IMR-90 (cell line): ENCODE measurements at regions not wholly inside any gene's neighbourhood (a gene's known extent, or its start where the extent isn't known, plus 50 kb on each side); places are given as distances from the start of the nearest gene placed in this dataset.

Source experiments
- ATAC-seq: fragments of 200-7000 bp; cut with Tn5 transposase; 2 replicates; pipeline ENCODE4 v1.9.1; 2020; ENCODE audit warnings: low read depth, mild to moderate bottlenecking, moderate library complexity
- BruUV-seq: library from RNA; stranded (reverse); fragments of 400-500 nt; replicated peaks from 2 replicates; lab custom pipeline; 2021; lab: Mats Ljungman, UMichigan
- CTCF ChIA-PET: fragments of 300-600 bp; formaldehyde crosslinking; extraction: SDS; loops from one replicate; lab custom pipeline; 2021; ENCODE audit warnings: antibody characterized with exemption; lab: Yijun Ruan, JAX
- POLR2A ChIA-PET: fragments of 300-600 bp; sonication (Branson Sonifier 250); formaldehyde crosslinking; loops from one replicate; lab custom pipeline; 2022; ENCODE audit warnings: antibody characterized with exemption; ENCODE audit not compliant: unreplicated experiment; lab: Charles Lee
- DNase-seq: peaks from one replicate; pipeline ENCODE4 v3.0.0; 2013
- H2AFZ ChIP-seq: replicated peaks from 2 replicates; pipeline ENCODE3; 2013; ENCODE audit warnings: low read length, mild to moderate bottlenecking; ENCODE audit not compliant: poor library complexity
- H2AK5ac ChIP-seq: 2 replicates; pipeline ENCODE4 v1.6.1; 2013; ENCODE audit warnings: low read depth, low read length, inconsistent platforms
- H2AK9ac ChIP-seq: replicated peaks from 2 replicates; pipeline ENCODE3; 2013; ENCODE audit warnings: mild to moderate bottlenecking, low read depth, low read length, moderate library complexity; ENCODE audit not compliant: poor library complexity
- H2BK120ac ChIP-seq: 2 replicates; pipeline ENCODE4 v1.6.1; 2013; ENCODE audit warnings: low read depth, low read length, inconsistent platforms
- H2BK15ac ChIP-seq: 3 replicates; pipeline ENCODE4 v1.6.1; 2013; ENCODE audit warnings: low read depth, low read length, inconsistent platforms
- H2BK20ac ChIP-seq: 2 replicates; pipeline ENCODE4 v1.6.1; 2013; ENCODE audit warnings: low read depth, mild to moderate bottlenecking, inconsistent platforms, low read length, moderate library complexity
- H2BK5ac ChIP-seq: 2 replicates; pipeline ENCODE4 v1.6.1; 2013; ENCODE audit warnings: mild to moderate bottlenecking, low read depth, low read length, inconsistent platforms; ENCODE audit not compliant: poor library complexity, severe bottlenecking
- H3K14ac ChIP-seq: replicated peaks from 2 replicates; pipeline ENCODE4 v1.6.1; 2013; ENCODE audit warnings: low read depth, low read length, inconsistent platforms
- H3K18ac ChIP-seq: 2 replicates; pipeline ENCODE4 v1.6.1; 2013; ENCODE audit warnings: low read depth, low read length, control low read depth
- H3K23ac ChIP-seq: 2 replicates; pipeline ENCODE4 v1.6.1; 2013; ENCODE audit warnings: low read depth, low read length, inconsistent platforms
- H3K27ac ChIP-seq: 2 replicates; pipeline ENCODE4 v1.5.1; 2013; ENCODE audit warnings: mild to moderate bottlenecking, control low read depth, low read length; ENCODE audit not compliant: insufficient read depth
- H3K27me3 ChIP-seq: 2 replicates; pipeline ENCODE4 v1.6.1; 2013; ENCODE audit warnings: low read length; ENCODE audit not compliant: control insufficient read depth, insufficient read depth
- H3K36me3 ChIP-seq: 2 replicates; pipeline ENCODE4 v1.6.1; 2013; ENCODE audit warnings: low read length, mixed read lengths; ENCODE audit not compliant: control insufficient read depth, insufficient read depth
- H3K4ac ChIP-seq: 2 replicates; pipeline ENCODE4 v1.6.1; 2013; ENCODE audit warnings: low read depth, low read length, inconsistent platforms
- H3K4me1 ChIP-seq: 2 replicates; pipeline ENCODE4 v1.6.1; 2013; ENCODE audit warnings: low read length, mixed read lengths; ENCODE audit not compliant: control insufficient read depth, insufficient read depth
- H3K4me2 ChIP-seq: 2 replicates; pipeline ENCODE4 v1.6.1; 2013; ENCODE audit warnings: low read depth, mild to moderate bottlenecking, control low read depth, low read length, moderate library complexity
- H3K4me3 ChIP-seq: 2 replicates; pipeline ENCODE4 v1.5.1; 2013; ENCODE audit warnings: low read depth, mild to moderate bottlenecking, control low read depth, low read length, moderate library complexity; ENCODE audit not compliant: insufficient read depth
- H3K56ac ChIP-seq: 2 replicates; pipeline ENCODE4 v1.6.1; 2013; ENCODE audit warnings: low read length, inconsistent platforms; ENCODE audit not compliant: insufficient read depth; ENCODE audit errors: extremely low read depth
- H3K79me1 ChIP-seq, 2 experiments: 2 replicates each; pipeline ENCODE4 v1.6.1; 2013; ENCODE audit warnings: low read length in 2 of 2, inconsistent platforms in 1 of 2, low read depth in 1 of 2
- H3K9ac ChIP-seq: 2 replicates; pipeline ENCODE4 v1.6.1; 2013; ENCODE audit warnings: low read depth, low read length, control low read depth
- H3K9me1 ChIP-seq: 2 replicates; pipeline ENCODE4 v1.6.1; 2013; ENCODE audit warnings: low read length, inconsistent platforms; ENCODE audit not compliant: insufficient read depth
- H3K9me3 ChIP-seq: 2 replicates; pipeline ENCODE4 v1.6.1; 2013; ENCODE audit warnings: low read length; ENCODE audit not compliant: control insufficient read depth, insufficient read depth
- H4K20me1 ChIP-seq: 2 replicates; pipeline ENCODE4 v1.6.1; 2013; ENCODE audit warnings: low read length, inconsistent platforms; ENCODE audit not compliant: insufficient read depth
- H4K5ac ChIP-seq: 2 replicates; pipeline ENCODE4 v1.6.1; 2013; ENCODE audit warnings: mild to moderate bottlenecking, low read depth, low read length, control low read depth
- H4K8ac ChIP-seq, 2 experiments: 2 replicates each; pipeline ENCODE4 v1.6.1; 2013; ENCODE audit warnings: low read depth in 2 of 2, low read length in 2 of 2, control low read depth in 1 of 2, inconsistent platforms in 1 of 2
- H4K91ac ChIP-seq: 2 replicates; pipeline ENCODE4 v1.6.1; 2013; ENCODE audit warnings: low read depth, low read length, inconsistent platforms; ENCODE audit not compliant: insufficient read depth
- BHLHE40 ChIP-seq: fragments of 150-350 bp; IDR thresholded peaks from 2 replicates; pipeline ENCODE4 v1.6.1; 2016; ENCODE audit warnings: mild to moderate bottlenecking, low read depth, low read length
- CEBPB ChIP-seq: IDR thresholded peaks from 2 replicates; pipeline ENCODE4 v1.6.1; 2012; ENCODE audit warnings: low read depth, low read length, improper control_type of control experiment
- CHD1 ChIP-seq: IDR thresholded peaks from 2 replicates; pipeline ENCODE4 v1.6.1; 2012; ENCODE audit warnings: low read depth, low read length, improper control_type of control experiment
- MAFK ChIP-seq: IDR thresholded peaks from 2 replicates; pipeline ENCODE4 v1.6.1; 2012; ENCODE audit warnings: low read depth, low read length, improper control_type of control experiment
- MAZ ChIP-seq: IDR thresholded peaks from 2 replicates; pipeline ENCODE4 v1.6.1; 2012; ENCODE audit warnings: low read depth, mild to moderate bottlenecking, low read length, improper control_type of control experiment, moderate library complexity, borderline replicate concordance
- MXI1 ChIP-seq: IDR thresholded peaks from 2 replicates; pipeline ENCODE4 v1.6.1; 2012; ENCODE audit warnings: low read depth, mild to moderate bottlenecking, low read length, moderate library complexity, borderline replicate concordance
- RAD21 ChIP-seq: IDR thresholded peaks from 2 replicates; pipeline ENCODE4 v1.6.1; 2012; ENCODE audit warnings: low read length, improper control_type of control experiment
- RFX5 ChIP-seq: IDR thresholded peaks from 2 replicates; pipeline ENCODE4 v1.8.0; 2012; ENCODE audit warnings: low read depth, mild to moderate bottlenecking, low read length, moderate library complexity
- USF2 ChIP-seq: fragments of 150-350 bp; IDR thresholded peaks from 2 replicates; pipeline ENCODE4 v1.6.1; 2017; ENCODE audit warnings: mild to moderate bottlenecking, antibody characterized with exemption, low read length, low read depth
- WGBS, 2 experiments: methylation state at CpG; one replicate each; pipeline versions ENCODE4 v1.1.5 to v1.1.7; 2013; ENCODE audit warnings: missing lambda C conversion rate in 2 of 2; ENCODE audit not compliant: insufficient read length in 1 of 2; ENCODE audit errors: extremely low coverage in 2 of 2; 5-methylcytosine and 5-hydroxymethylcytosine counted together
- dilution Hi-C: fragments of 300-500 bp; cut with HindIII; formaldehyde crosslinking; loops from one replicate; pipeline ENCODE4 v1.14.3; 2018; ENCODE audit warnings: low sequenced_read_pairs; ENCODE audit not compliant: unreplicated experiment
- in situ Hi-C: fragments of 300-500 bp; cut with MboI; formaldehyde crosslinking; loops from 3 replicates; pipeline ENCODE4 v1.14.3; 2019; ENCODE audit warnings: low sequenced_read_pairs, inconsistent platforms, mixed read lengths
- intact Hi-C: fragments of 100-400 bp; cut with micrococcal nuclease; formaldehyde crosslinking; loops from 2 replicates; pipeline ENCODE4 v1.10.0; 2022
- TF ChIP-seq, protein P1 (sequence below): conservative IDR thresholded peaks from 2 replicates; pipeline ENCODE4 v1.5.1; 2012; ENCODE audit warnings: mild to moderate bottlenecking, low read depth, low read length, improper control_type of control experiment

GRCh38 chr6:116983375-116983774 is 106.3 kb downstream of the RFX6 start:
- Histone ChIP-seq H3K23ac (no peak overlapping the region), H3K4me2 (no peak overlapping the region), H3K9ac (no peak overlapping the region), H3K4ac (no peak overlapping the region), H3K27me3 (no peaks in the 10 kb centered on the region), H3K4me3 (no peak overlapping the region), H4K8ac (no peak overlapping the region), H4K91ac (no peak overlapping the region), H3K14ac (no peak overlapping the region), H3K56ac (no peak overlapping the region), H4K5ac (no peak overlapping the region), H2AK9ac (no peak overlapping the region), H3K36me3 (no peaks in the 10 kb centered on the region), H2BK20ac (no peak overlapping the region), H4K20me1 (no peaks in the 10 kb centered on the region), H2BK120ac (no peak overlapping the region), H3K79me1 (no peaks in the 10 kb centered on the region), H3K9me1 (no peaks in the 10 kb centered on the region), H3K18ac (no peak overlapping the region), H2AFZ (no peak overlapping the region), H2BK5ac (no peak overlapping the region), H3K9me3 (no peaks in the 10 kb centered on the region), H2BK15ac (no peak overlapping the region), H2AK5ac (no peak overlapping the region), H3K4me1 (no peaks in the 10 kb centered on the region), H3K27ac (no peak overlapping the region)
- BruUV-seq: no TSS peak
- dilution Hi-C loops (no loop called here), in situ Hi-C loops (no loop called here), intact Hi-C loops (no loop called here)
- DNase-seq (no peak), ATAC-seq (no peak)
- ChIA-PET CTCF (no interaction called here), POLR2A (no interaction called here)
- no CpG with 5 or more reads among the region's 3 CpGs for WGBS, 2 experiments
- TF ChIP-seq, protein P1, sequence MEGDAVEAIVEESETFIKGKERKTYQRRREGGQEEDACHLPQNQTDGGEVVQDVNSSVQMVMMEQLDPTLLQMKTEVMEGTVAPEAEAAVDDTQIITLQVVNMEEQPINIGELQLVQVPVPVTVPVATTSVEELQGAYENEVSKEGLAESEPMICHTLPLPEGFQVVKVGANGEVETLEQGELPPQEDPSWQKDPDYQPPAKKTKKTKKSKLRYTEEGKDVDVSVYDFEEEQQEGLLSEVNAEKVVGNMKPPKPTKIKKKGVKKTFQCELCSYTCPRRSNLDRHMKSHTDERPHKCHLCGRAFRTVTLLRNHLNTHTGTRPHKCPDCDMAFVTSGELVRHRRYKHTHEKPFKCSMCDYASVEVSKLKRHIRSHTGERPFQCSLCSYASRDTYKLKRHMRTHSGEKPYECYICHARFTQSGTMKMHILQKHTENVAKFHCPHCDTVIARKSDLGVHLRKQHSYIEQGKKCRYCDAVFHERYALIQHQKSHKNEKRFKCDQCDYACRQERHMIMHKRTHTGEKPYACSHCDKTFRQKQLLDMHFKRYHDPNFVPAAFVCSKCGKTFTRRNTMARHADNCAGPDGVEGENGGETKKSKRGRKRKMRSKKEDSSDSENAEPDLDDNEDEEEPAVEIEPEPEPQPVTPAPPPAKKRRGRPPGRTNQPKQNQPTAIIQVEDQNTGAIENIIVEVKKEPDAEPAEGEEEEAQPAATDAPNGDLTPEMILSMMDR: no peak
- TF ChIP-seq CEBPB (no peak), CHD1 (no peak), BHLHE40 (no peak), USF2 (no peak), MXI1 (no peak), MAZ (no peak), MAFK (no peak), RFX5 (no peak), RAD21 (no peak)
